ENCODE measurements at regions not wholly inside any gene's neighbourhood (a gene's known extent, or its start where the extent isn't known, plus 50 kb on each side); places are given as distances from the start of the nearest gene placed in this dataset.

DNA sequence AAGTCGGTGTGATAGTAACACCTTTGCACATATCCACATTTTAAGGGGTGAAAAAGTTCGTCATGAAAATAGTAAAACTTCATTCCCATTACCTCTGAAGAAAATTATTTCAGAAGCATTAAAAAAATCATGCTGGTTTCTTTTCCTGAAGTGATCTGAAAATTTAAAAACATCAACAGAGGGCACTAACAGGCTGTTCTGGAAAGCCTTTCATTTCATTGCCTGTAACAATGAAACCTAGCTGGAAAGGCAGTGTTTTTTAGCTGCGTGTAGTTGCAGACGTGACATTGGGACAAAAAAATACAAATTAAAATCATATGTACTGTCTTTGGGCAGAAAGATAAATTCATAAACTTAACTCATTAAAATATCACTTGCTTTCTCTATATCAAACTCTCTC lies 993.8 kb downstream of the GBE1 start:
- TF ChIP-seq, protein P1, sequence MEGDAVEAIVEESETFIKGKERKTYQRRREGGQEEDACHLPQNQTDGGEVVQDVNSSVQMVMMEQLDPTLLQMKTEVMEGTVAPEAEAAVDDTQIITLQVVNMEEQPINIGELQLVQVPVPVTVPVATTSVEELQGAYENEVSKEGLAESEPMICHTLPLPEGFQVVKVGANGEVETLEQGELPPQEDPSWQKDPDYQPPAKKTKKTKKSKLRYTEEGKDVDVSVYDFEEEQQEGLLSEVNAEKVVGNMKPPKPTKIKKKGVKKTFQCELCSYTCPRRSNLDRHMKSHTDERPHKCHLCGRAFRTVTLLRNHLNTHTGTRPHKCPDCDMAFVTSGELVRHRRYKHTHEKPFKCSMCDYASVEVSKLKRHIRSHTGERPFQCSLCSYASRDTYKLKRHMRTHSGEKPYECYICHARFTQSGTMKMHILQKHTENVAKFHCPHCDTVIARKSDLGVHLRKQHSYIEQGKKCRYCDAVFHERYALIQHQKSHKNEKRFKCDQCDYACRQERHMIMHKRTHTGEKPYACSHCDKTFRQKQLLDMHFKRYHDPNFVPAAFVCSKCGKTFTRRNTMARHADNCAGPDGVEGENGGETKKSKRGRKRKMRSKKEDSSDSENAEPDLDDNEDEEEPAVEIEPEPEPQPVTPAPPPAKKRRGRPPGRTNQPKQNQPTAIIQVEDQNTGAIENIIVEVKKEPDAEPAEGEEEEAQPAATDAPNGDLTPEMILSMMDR (IDR thresholded peaks at IDR 0.05): no peak
- TF ChIP-seq POLR2A (IDR thresholded peaks at IDR 0.05): no peak

Data from testis (tissue), 2 donors.